ENCODE measurements at regions not wholly inside any gene's neighbourhood (a gene's known extent, or its start where the extent isn't known, plus 50 kb on each side); places are given as distances from the start of the nearest gene placed in this dataset.

DNA sequence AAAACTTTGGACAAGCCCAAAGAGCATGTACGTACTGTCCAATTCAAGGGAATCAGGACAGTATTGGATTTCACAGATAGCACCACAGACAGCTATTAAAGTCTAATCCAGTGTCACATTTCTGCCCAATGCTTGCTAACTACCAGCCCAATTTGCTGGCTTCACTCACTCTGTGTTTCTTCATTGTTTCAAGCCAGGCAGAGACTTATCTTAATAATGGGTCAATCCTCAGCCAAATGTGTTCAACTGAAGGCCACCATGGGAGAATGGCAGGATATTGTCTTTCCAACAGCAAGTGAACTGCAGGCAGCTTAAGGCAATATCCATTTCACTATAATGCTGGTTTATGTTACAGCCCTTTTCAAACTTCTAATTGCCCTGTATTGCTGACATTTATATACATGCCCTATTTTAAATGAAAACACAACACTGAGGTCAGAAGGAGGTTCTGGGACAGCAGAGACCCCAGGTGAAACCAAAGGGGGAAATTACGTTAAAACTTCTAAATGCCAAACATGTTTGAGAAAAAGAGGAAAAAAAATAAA is 142.1 kb upstream of the RSPO3 start:
- no peak for TF ChIP-seq POLR2A (IDR thresholded peaks at IDR 0.05; ENCODE audit: extremely low read depth, insufficient read length)
- TF ChIP-seq MAX (IDR thresholded peaks at IDR 0.05; ENCODE audit: low read depth, low read length) = no peak

Data from NB4 (cell line).